T-helper 2 cell treated with Interferon-gamma antibody and Interleukin-4, amounts not matched to agents 5 μg/mL and 100 μg/mL, for 36 hours (primary cell): ENCODE measurements at regions not wholly inside any gene's neighbourhood (a gene's known extent, or its start where the extent isn't known, plus 50 kb on each side); places are given as distances from the start of the nearest gene placed in this dataset.
"Not testable (repeated sequence)": the region's sequence is repeated elsewhere in the genome, so short reads cannot be mapped to it uniquely, and the experiment has no call there.

ENCODE experiments used
- DNase-seq: peaks from one replicate; pipeline ENCODE4 v3.0.0; 2021; ENCODE audit warnings: low spot score
- H3K27ac Mint-ChIP-seq: one replicate; pipeline ENCODE4 v1.8.0; 2021; ENCODE audit warnings: mild to moderate bottlenecking, mixed read lengths
- H3K27me3 Mint-ChIP-seq: one replicate; pipeline ENCODE4 v1.8.0; 2021; ENCODE audit warnings: low read depth, mixed read lengths
- H3K36me3 Mint-ChIP-seq: one replicate; pipeline ENCODE4 v1.8.0; 2021; ENCODE audit warnings: low read depth, mixed read lengths
- H3K4me1 Mint-ChIP-seq: one replicate; pipeline ENCODE4 v1.8.0; 2021; ENCODE audit warnings: low read depth, mixed read lengths
- H3K4me3 Mint-ChIP-seq: one replicate; pipeline ENCODE4 v1.8.0; 2022; ENCODE audit warnings: mild to moderate bottlenecking, moderate library complexity, mixed read lengths
- H3K9me3 Mint-ChIP-seq: one replicate; pipeline ENCODE4 v1.8.0; 2021; ENCODE audit warnings: mixed read lengths

DNA sequence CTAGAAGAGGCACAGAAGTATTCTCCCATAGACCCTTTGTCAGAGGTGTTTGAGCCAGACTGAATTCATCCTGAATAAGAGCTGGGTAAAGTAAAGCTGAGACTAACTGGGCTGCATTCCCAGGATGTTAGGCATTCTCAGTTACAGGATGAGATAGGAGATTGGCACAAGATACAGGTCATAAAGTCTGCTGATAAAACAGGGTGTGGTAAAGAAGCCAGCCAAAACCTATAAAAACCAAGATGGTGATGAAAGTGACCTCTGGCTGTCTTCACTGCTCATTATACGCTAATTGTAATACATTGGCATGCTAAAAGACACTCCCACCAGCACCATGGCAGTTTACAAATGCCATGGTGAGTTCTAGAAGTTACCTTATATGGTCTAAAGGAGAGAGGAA lies 364.9 kb upstream of the TMEFF2 start:
- H3K9me3 Mint-ChIP-seq: no peaks in the 10 kb centered on the region
- no peaks in the 10 kb centered on the region for H3K4me1 Mint-ChIP-seq
- DNase-seq: no peak
- H3K36me3 Mint-ChIP-seq: no peaks in the 10 kb centered on the region
- H3K27me3 Mint-ChIP-seq: no peaks in the 10 kb centered on the region
- H3K27ac Mint-ChIP-seq: no peak overlapping the region
- H3K4me3 Mint-ChIP-seq: no peak overlapping the region

DNA sequence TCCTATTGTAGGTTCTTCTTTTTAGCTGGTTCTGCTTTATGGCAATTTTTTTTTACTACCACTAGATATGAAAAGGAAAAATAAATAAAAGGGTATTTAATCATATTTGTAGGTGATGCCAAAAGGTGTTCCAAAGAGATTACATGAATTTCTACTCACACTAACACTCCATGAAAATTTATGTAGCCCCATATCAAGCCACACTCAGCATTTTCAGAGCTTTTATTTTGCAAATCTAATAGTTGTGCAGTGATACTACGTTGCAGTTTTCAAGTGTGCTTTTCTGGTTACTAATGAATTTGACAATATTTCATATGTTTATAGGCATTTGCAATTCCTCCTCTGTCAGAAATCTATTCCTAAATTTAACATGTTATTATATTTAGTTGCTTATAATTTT lies 363.9 kb upstream of the TMEFF2 start:
- Mint-ChIP-seq H3K4me1 (no peaks in the 10 kb centered on the region), H3K36me3 (no peaks in the 10 kb centered on the region), H3K27ac (no peak overlapping the region), H3K9me3 (no peaks in the 10 kb centered on the region), H3K4me3 (no peak overlapping the region), H3K27me3 (no peaks in the 10 kb centered on the region)
- DNase-seq: no peak

DNA sequence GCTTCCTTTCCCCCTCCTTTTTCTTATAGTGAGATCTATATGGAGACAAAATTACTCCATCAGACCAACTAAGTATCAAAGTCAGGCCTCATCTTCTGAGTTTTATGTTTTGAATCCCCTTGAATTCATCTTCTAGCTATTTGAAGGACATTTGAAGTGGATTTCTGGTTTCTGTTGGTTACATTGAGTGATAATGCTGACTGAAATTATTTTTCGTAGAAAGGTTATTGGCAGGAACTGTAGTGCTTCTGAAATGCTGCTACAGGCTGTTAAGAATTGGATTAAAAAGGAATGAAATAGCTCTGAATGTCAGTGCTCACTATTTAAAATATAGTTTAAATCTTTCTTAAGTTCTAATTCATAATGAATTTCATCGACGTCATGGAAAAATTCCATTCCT lies 361.0 kb upstream of the TMEFF2 start:
- H3K4me3 Mint-ChIP-seq: no peak overlapping the region
- H3K4me1 Mint-ChIP-seq: no peaks in the 10 kb centered on the region
- no peak overlapping the region for H3K27ac Mint-ChIP-seq
- H3K9me3 Mint-ChIP-seq: no peaks in the 10 kb centered on the region
- no peak for DNase-seq
- H3K27me3 Mint-ChIP-seq: no peaks in the 10 kb centered on the region
- no peaks in the 10 kb centered on the region for H3K36me3 Mint-ChIP-seq

DNA sequence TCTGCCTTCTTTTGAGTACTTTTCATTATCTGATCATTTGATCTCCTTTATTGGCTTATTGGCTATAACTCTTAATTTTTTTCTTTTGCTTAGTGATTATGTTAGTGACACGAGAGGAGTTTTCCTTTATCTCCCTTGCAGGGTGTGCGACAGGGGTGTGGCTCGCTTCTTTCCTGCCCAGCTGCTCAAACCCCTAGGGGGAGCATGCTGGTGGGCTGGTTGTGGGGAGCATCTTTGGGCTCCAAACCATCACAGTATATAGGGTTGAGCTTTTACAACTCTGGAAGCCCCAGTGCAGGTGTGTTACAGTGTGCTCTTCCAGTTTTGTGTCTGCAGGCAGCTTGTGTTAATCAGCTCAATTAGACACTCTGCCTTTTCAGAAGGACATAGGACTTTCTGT lies 357.0 kb upstream of the TMEFF2 start:
- Mint-ChIP-seq H3K27me3 (no peaks in the 10 kb centered on the region), H3K36me3 (no peaks in the 10 kb centered on the region), H3K27ac (no peak overlapping the region), H3K4me3 (no peak overlapping the region), H3K9me3 (no peaks in the 10 kb centered on the region), H3K4me1 (no peaks in the 10 kb centered on the region)
- DNase-seq: no peak

DNA sequence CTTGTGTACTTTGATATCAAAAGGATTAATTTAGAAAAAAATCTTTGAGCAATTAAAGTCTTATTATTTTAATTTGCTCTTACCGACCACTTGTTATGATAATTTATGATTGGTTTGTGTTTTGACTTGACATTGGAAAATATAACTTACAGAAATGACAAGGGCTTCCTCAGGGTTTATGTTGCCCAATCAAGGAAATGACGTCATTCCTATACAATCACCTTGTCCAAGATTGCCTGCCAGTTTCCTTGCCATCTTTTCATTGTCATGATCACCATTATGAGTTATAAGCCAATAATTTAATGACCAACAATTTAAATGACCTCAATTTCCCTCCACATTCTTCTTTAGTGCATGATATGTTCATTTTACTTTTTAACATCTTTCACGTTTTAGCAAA lies 351.8 kb upstream of the TMEFF2 start:
- no peaks in the 10 kb centered on the region for H3K36me3 Mint-ChIP-seq
- H3K9me3 Mint-ChIP-seq: no peaks in the 10 kb centered on the region
- no peaks in the 10 kb centered on the region for H3K4me1 Mint-ChIP-seq
- no peaks in the 10 kb centered on the region for H3K27me3 Mint-ChIP-seq
- no peak overlapping the region for H3K27ac Mint-ChIP-seq
- H3K4me3 Mint-ChIP-seq: no peak overlapping the region
- DNase-seq: no peak

DNA sequence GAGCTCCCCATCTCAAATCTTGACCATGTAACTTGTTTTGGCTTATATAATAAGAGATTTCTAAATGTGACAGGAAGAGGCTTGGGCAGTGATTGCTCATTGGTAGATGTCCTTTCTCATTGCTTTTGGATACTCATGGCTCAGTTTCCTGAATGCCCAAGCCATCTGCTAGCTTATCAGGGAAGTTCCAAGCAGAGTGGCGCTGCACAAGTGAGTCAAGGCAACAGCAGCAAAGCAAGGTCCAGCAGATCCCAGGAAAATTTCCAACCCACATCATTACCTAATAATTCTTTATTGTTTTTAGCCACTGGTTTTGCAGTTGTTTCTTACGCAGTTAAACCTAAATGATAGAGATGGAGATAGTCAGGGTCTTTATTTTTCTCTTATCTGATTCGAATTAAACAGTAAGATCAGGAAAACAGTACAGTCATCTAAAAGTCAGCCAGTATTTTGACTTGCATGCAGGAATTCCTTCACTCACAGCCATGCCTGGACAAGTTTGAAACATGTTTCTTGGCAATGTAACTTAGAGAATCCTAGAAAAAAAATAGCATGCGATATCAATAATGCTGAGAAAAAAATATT lies 349.7 kb upstream of the TMEFF2 start:
- Mint-ChIP-seq H3K27ac (no peak overlapping the region), H3K27me3 (no peaks in the 10 kb centered on the region)

DNA sequence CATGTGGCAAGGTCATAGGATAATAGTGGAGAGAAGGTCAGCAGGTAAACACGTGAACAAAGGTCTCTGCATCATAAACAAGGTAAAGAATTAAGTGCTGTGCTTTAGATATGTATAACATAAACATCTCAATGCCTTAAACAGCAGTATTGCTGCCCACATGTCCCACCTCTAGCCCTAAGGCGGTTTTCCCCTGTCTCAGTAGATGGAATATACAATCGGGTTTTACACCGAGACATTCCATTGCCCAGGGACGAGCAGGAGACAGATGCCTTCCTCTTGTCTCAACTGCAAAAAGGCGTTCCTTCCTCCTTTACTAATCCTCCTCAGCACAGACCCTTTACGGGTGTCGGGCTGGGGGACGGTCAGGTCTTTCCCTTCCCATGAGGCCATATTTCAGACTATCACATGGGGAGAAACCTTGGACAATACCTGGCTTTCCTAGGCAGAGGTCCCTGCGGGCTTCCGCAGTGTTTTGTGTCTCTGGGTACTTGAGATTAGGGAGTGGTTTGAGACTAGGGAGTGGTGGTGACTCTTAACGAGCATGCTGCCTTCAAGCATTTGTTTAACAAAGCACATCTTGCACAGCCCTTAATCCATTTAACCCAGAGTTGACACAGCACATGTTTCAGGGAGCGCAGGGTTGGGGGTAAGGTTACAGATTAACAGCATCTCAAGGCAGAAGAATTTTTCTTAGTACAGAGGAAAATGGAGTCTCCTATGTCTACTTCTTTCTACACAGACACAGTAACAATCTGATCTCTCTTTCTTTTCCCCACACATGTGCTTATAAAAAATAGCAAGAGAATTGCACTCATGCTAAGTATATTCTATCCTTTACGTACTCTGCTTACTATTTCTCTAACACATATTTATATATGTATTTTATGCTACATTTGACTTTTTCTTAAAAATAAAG lies 347.7 kb upstream of the TMEFF2 start:
- not testable (repeated sequence) for H3K27me3 Mint-ChIP-seq, H3K4me3 Mint-ChIP-seq, H3K9me3 Mint-ChIP-seq, H3K36me3 Mint-ChIP-seq, H3K4me1 Mint-ChIP-seq, DNase-seq, H3K27ac Mint-ChIP-seq

More for the DNA sequence above, 349.7 kb upstream of the TMEFF2 start:
- DNase-seq: no peak
- Mint-ChIP-seq H3K9me3 (no peaks in the 10 kb centered on the region), H3K4me3 (no peak overlapping the region), H3K4me1 (no peaks in the 10 kb centered on the region), H3K36me3 (no peaks in the 10 kb centered on the region)

DNA sequence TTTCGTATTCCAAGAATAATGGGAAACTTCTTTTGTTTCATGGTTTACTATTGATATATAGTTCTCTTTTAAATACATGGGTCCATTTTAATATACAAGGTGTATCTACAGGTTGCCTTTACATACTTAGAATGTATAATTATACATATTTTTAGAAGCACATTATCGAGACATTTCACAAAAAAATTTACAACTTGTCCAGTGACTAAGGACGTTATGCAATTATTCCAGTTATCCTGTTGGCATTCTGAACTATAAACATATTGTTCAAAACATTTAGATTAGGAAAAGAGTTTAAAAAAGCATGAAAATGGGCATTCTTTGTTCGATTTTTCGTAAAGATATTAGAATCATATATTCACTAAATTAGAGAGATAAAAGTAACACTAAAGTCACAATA lies 344.6 kb upstream of the TMEFF2 start:
- no peaks in the 10 kb centered on the region for H3K9me3 Mint-ChIP-seq
- no peak for DNase-seq
- H3K4me3 Mint-ChIP-seq: no peak overlapping the region
- no peaks in the 10 kb centered on the region for H3K36me3 Mint-ChIP-seq
- H3K4me1 Mint-ChIP-seq: no peaks in the 10 kb centered on the region
- H3K27ac Mint-ChIP-seq: no peak overlapping the region
- no peaks in the 10 kb centered on the region for H3K27me3 Mint-ChIP-seq

DNA sequence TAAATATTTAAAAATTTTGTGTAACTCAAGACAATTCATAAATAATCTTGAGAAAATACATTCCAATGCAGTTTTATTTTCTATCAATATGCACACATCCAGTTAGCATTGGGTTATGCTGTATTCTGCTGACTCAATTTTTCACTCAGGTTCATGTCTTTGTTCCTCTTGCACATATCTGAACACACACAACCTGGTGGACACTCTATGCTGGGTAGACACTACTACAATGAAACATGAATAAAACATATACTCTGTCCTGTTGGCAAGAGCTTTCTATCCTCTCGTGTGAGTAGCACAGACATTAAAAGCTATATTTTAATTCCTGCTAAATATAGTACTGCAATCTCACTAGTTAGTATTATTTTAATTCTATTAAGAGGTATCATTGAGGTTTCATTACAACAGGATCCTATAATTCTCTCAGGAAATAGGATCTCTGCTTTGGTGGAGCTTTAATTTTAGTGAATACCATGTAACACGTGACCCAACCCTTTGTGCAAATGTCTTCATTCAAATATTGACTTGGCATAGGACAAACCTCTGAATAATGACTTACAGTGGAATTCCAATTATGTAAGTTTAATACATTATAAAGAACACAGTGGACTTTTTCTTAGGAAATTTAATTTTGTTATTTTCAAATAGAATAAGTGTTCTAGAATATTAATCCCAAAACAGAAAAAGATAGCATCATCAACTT lies 342.3 kb upstream of the TMEFF2 start:
- Mint-ChIP-seq H3K27ac (no peak overlapping the region), H3K27me3 (no peaks in the 10 kb centered on the region), H3K4me3 (no peak overlapping the region), H3K36me3 (no peaks in the 10 kb centered on the region), H3K4me1 (no peaks in the 10 kb centered on the region), H3K9me3 (no peaks in the 10 kb centered on the region)
- DNase-seq: no peak

DNA sequence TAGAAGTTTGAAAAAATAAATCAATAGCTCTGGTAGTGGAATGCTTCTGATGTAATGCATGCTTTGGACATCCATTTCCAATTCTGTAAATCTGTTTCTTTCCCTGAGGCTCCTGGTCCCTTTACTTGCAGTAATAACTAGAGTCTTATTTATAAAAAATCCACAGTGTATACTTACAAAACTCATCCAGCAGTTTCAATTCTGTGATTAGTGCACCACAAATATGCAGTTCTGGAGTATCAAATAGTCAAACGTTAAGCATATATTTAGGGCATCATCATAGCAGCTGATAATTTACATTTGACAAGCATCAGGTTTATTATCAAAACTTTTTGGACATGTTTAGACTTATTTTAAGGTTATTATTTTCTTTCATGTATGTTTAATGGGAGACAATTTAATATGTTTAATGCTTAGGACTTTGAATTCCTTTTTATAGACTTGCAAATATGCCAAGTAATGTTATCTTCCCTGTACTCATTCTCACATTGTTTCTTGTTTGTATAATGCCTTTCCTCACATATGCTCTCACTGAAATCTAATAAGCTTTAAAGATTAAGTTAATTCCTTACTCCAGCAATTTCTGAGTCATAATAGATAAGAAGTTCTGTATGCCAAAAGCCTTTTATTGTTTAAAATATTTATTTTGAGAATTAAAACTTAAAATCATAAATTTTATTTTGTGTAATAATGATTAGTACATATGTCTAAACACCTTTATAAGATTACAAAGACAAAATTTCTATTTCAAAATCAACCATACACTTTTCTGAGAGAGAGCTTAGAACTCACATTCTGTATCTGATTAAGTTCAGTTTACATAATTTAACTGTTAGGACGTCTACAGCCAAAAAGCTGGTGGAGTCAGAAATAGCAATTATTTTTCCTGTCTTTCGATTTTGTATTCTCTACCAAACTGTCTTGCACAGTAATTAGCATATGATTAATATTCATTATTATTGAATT lies 341.5 kb upstream of the TMEFF2 start:
- H3K4me3 Mint-ChIP-seq: no peak overlapping the region
- no peaks in the 10 kb centered on the region for H3K27me3 Mint-ChIP-seq
- no peak for DNase-seq
- no peaks in the 10 kb centered on the region for H3K9me3 Mint-ChIP-seq
- no peaks in the 10 kb centered on the region for H3K36me3 Mint-ChIP-seq
- H3K4me1 Mint-ChIP-seq: no peaks in the 10 kb centered on the region
- H3K27ac Mint-ChIP-seq: no peak overlapping the region

DNA sequence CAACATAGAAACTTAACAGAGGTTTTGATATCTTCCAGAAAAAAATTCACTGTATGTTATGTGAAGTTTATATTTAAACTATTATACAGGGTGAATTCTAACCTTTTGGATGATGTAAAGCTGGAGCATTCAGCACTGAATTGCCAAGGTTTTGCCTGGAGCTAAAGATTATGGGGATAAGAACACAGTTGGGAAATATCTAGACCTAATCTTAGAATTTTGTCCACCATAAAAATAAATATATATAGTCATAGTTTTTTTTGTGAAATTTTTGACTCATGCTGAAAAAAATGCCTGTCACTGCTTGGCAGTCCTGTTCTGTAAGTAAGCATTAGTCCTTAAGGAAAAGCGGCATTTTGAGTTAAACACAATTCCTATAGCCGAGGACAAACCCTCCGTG lies 339.3 kb upstream of the TMEFF2 start:
- no peak overlapping the region for H3K4me3 Mint-ChIP-seq
- H3K27me3 Mint-ChIP-seq: no peaks in the 10 kb centered on the region
- H3K36me3 Mint-ChIP-seq: no peaks in the 10 kb centered on the region
- no peak overlapping the region for H3K27ac Mint-ChIP-seq
- no peaks in the 10 kb centered on the region for H3K9me3 Mint-ChIP-seq
- H3K4me1 Mint-ChIP-seq: no peaks in the 10 kb centered on the region
- DNase-seq: no peak

DNA sequence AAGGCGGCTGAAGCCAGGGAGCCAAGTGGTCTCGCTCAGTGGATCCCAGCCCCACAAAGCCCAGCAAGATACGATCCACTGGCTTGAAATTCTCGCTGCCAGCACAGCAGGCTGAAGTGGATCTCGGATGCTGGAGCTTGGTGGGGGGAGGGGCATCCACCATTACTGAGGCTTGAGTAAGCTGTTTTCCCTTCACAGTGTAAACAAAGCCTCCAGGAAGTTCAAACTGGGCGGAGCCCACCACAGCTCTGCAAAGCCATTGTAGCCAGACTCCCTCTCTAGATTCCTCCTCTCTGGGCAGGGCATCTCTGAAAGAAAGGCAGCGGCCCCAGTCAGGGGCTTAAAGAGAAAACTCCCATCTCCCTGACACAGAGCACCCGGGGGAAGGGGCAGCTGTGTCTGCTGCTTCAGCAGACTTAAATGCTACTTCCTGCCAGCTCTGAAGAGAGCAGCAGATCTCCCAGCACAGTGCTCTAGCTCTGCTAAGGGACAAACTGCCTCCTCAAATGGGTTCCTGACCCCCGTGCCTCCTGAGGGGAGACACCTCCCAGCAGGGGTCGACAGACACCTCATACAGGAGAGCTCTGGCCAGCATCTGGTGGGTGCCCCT lies 330.0 kb upstream of the TMEFF2 start:
- not testable (repeated sequence) for H3K27ac Mint-ChIP-seq, H3K4me3 Mint-ChIP-seq, H3K36me3 Mint-ChIP-seq, H3K9me3 Mint-ChIP-seq, H3K27me3 Mint-ChIP-seq, DNase-seq, H3K4me1 Mint-ChIP-seq

DNA sequence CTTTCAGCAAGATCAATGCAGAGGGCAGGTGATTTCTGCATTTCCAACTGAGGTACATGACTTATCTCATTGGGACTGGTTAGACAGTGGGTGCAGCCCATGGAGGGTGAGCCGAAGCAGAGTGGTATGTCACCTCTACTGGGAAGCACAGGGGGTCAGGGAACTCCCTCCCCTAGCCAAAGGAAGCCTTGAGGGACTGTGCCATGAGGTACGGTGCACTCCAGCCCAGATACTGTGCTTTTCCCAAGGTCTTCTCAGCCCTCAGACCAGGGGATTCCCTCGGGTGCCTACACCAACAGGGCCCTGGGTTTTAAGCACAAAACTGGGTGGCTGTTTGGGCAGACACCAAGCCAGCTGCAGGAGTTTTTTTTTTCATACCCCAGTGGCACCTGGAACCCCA lies 329.5 kb upstream of the TMEFF2 start:
- H3K4me1 Mint-ChIP-seq, H3K36me3 Mint-ChIP-seq, H3K9me3 Mint-ChIP-seq, H3K27ac Mint-ChIP-seq, DNase-seq, H3K27me3 Mint-ChIP-seq, H3K4me3 Mint-ChIP-seq: not testable (repeated sequence)
